GM23248 (cell line): ENCODE measurements at regions not wholly inside any gene's neighbourhood (a gene's known extent, or its start where the extent isn't known, plus 50 kb on each side); places are given as distances from the start of the nearest gene placed in this dataset.
A peak's percentile ranks its signal among the peaks of the same experiment; 100 is the strongest.

Source experiments
- DNase-seq: peaks from one replicate; pipeline ENCODE4 v3.0.0-alpha.2; 2015
- H2AFZ ChIP-seq: fragments of 200-600 bp; sonication (generic); 2 replicates; pipeline ENCODE4 v1.6.1; 2016; ENCODE audit warnings: antibody characterized with exemption
- H3F3A ChIP-seq: fragments of 200-600 bp; sonication (generic); 2 replicates; pipeline ENCODE4 v1.6.1; 2016; ENCODE audit warnings: mild to moderate bottlenecking, antibody characterized with exemption, mixed run types; ENCODE audit not compliant: insufficient read depth
- H3K27ac ChIP-seq: fragments of 200-600 bp; sonication (generic); 2 replicates; pipeline ENCODE4 v1.5.1; 2016; ENCODE audit warnings: mild to moderate bottlenecking
- H3K27me3 ChIP-seq: fragments of 200-600 bp; sonication (generic); replicated peaks from 2 replicates; pipeline ENCODE4 v1.6.1; 2016; ENCODE audit warnings: mild to moderate bottlenecking; ENCODE audit not compliant: insufficient read depth
- H3K36me3 ChIP-seq: fragments of 200-600 bp; sonication (generic); 2 replicates; pipeline ENCODE4 v1.6.1; 2016; ENCODE audit warnings: low read depth, mild to moderate bottlenecking
- H3K4me1 ChIP-seq: fragments of 200-600 bp; sonication (generic); 2 replicates; pipeline ENCODE4 v1.6.1; 2016; ENCODE audit warnings: mild to moderate bottlenecking; ENCODE audit not compliant: insufficient read depth
- H3K4me2 ChIP-seq: fragments of 200-600 bp; sonication (generic); one replicate; pipeline ENCODE4 v1.6.1; 2016; ENCODE audit warnings: mild to moderate bottlenecking; ENCODE audit not compliant: unreplicated experiment
- H3K4me3 ChIP-seq: fragments of 200-600 bp; sonication (generic); 2 replicates; pipeline ENCODE4 v1.5.1; 2016; ENCODE audit warnings: mild to moderate bottlenecking
- H3K79me2 ChIP-seq: fragments of 200-600 bp; sonication (generic); 2 replicates; pipeline ENCODE4 v1.6.1; 2016; ENCODE audit warnings: mild to moderate bottlenecking; ENCODE audit not compliant: insufficient read depth
- H3K9ac ChIP-seq: fragments of 200-600 bp; sonication (generic); 2 replicates; pipeline ENCODE4 v1.6.1; 2016; ENCODE audit warnings: mild to moderate bottlenecking
- H3K9me2 ChIP-seq: fragments of 200-600 bp; sonication (generic); 2 replicates; pipeline ENCODE4 v1.6.1; 2016; ENCODE audit warnings: mixed run types, mild to moderate bottlenecking, moderate library complexity; ENCODE audit not compliant: insufficient read depth
- H3K9me3 ChIP-seq: fragments of 200-600 bp; sonication (generic); one replicate; pipeline ENCODE4 v1.6.1; 2017; ENCODE audit warnings: low read depth
- H4K20me1 ChIP-seq: fragments of 200-600 bp; sonication (generic); 2 replicates; pipeline ENCODE4 v1.6.0; 2016; ENCODE audit not compliant: insufficient read depth
- EZH2 ChIP-seq: fragments of 200-600 bp; sonication (generic); IDR thresholded peaks from 2 replicates; pipeline ENCODE4 v1.6.1; 2018; ENCODE audit warnings: antibody characterized with exemption, mild to moderate bottlenecking; ENCODE audit not compliant: insufficient read depth, poor library complexity, severe bottlenecking
- EZH2phosphoT487 ChIP-seq: fragments of 200-600 bp; sonication (generic); IDR thresholded peaks from 2 replicates; pipeline ENCODE4 v1.6.1; 2018; ENCODE audit warnings: antibody characterized with exemption, moderate library complexity, mild to moderate bottlenecking, low read depth; ENCODE audit not compliant: insufficient read depth
- WGBS, 2 experiments: methylation state at CpG; one replicate each; pipeline ENCODE4 v1.1.6; 2015 to 2017; ENCODE audit warnings: low lambda C conversion rate in 2 of 2, low coverage in 1 of 2; ENCODE audit errors: missing lambda C conversion rate in 2 of 2; 5-methylcytosine and 5-hydroxymethylcytosine counted together
- in situ Hi-C: fragments of 300-500 bp; cut with MboI; formaldehyde crosslinking; loops from 2 replicates; pipeline ENCODE4 v1.15.0; 2020

DNA sequence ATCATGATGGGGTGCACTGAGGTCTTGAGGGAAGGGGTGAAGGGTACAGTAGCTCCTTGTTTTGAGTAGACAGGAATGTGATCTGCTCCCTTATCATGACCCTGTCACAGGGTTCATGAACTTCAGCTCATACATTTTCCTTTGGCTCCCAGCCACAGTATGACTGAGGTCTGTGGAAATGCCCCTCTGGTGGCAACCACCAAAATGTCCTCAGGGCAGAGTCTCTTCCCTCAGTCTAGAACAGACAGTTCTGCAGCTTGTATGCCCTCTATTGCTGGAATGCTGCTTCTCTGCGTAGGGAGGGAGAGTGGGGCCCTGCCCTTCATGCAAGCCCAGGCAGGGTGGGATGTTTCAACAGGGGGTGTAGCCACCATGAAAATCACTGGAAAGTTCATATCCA, 53.8 kb upstream of the SNCAIP start:
- peaks cover 8% of the 10 kb centered on the region for H3F3A ChIP-seq
- H3K9me3 ChIP-seq, result no peaks in the 10 kb centered on the region
- H4K20me1 ChIP-seq, result no peaks in the 10 kb centered on the region
- no peaks in the 10 kb centered on the region for H3K79me2 ChIP-seq
- H2AFZ ChIP-seq, result no peak overlapping the region
- no peaks in the 10 kb centered on the region for H3K27me3 ChIP-seq
- H3K9ac ChIP-seq, result no peak overlapping the region
- no peak overlapping the region for H3K4me3 ChIP-seq
- no peaks in the 10 kb centered on the region for H3K9me2 ChIP-seq
- no peak overlapping the region for H3K27ac ChIP-seq
- in situ Hi-C loops, result no loop called here
- H3K4me2 ChIP-seq, result no peak overlapping the region
- H3K36me3 ChIP-seq, result no peaks in the 10 kb centered on the region
- DNase-seq, result no peak
- TF ChIP-seq EZH2phosphoT487, result no peak
- no peak for TF ChIP-seq EZH2
- peaks cover 36% of the 10 kb centered on the region for H3K4me1 ChIP-seq
- WGBS, 2 experiments, result 59 to 79% methylated on average over 1 of the region's 1 CpG

DNA sequence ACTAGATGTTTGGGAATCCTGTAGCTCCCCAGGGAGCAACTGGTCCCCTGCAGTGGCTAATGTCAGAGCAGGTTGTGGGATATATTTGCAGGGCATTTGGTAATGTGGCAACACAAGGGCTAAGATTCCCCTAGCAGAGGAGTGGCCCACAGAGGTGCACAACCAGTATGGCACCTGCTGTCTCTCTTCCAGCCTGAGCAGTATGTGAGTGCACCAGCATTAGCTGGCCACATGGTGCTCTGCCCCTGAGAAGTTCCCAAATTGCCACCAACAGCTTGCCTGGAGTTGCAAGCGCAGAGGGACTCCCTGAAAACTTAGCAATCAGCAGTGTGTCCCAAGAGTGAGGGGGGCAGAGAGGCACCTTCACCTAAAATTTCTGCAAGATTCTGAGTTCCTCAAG, 53.2 kb upstream of the SNCAIP start:
- 100% methylated on average over 1 of the region's 1 CpG for WGBS, 2 experiments
- Histone ChIP-seq H3K36me3 (no peaks in the 10 kb centered on the region), H3K27ac (no peak overlapping the region), H3K4me1 (peaks cover 42% of the 10 kb centered on the region), H3K9me2 (no peaks in the 10 kb centered on the region), H3K9ac (no peak overlapping the region), H3K9me3 (no peaks in the 10 kb centered on the region), H4K20me1 (no peaks in the 10 kb centered on the region), H3K4me3 (no peak overlapping the region), H3K4me2 (no peak overlapping the region), H3K79me2 (no peaks in the 10 kb centered on the region), H3F3A (peaks cover 14% of the 10 kb centered on the region), H3K27me3 (no peaks in the 10 kb centered on the region), H2AFZ (no peak overlapping the region)
- in situ Hi-C loops, result no loop called here
- DNase-seq, result no peak
- TF ChIP-seq EZH2 (no peak), EZH2phosphoT487 (no peak)

GRCh38 chr5:122259995-122260394, 52.0 kb upstream of the SNCAIP start:
- no peak for TF ChIP-seq EZH2
- TF ChIP-seq EZH2phosphoT487, result no peak
- H3F3A ChIP-seq, result peaks cover 14% of the 10 kb centered on the region
- no peaks in the 10 kb centered on the region for H3K79me2 ChIP-seq
- H3K9me3 ChIP-seq, result no peaks in the 10 kb centered on the region
- no peak overlapping the region for H3K9ac ChIP-seq
- H3K27ac ChIP-seq, result peak overlapping the region; percentile 41
- no peaks in the 10 kb centered on the region for H4K20me1 ChIP-seq
- H3K9me2 ChIP-seq, result no peaks in the 10 kb centered on the region
- in situ Hi-C loops, result no loop called here
- 3 to 9% methylated on average over 3 of the region's 3 CpGs for WGBS, 2 experiments
- no peaks in the 10 kb centered on the region for H3K36me3 ChIP-seq
- H2AFZ ChIP-seq, result no peak overlapping the region
- peaks cover 43% of the 10 kb centered on the region for H3K4me1 ChIP-seq
- no peak overlapping the region for H3K4me2 ChIP-seq
- no peak overlapping the region for H3K4me3 ChIP-seq
- H3K27me3 ChIP-seq, result no peaks in the 10 kb centered on the region
- peak; percentile 95 for DNase-seq

- peak; percentile 79 for DNase-seq
- in situ Hi-C loops, result no loop called here
- no peak for TF ChIP-seq EZH2
- no peak for TF ChIP-seq EZH2phosphoT487
- Histone ChIP-seq H3K9me2 (no peaks in the 10 kb centered on the region), H4K20me1 (no peaks in the 10 kb centered on the region), H3K36me3 (no peaks in the 10 kb centered on the region), H3F3A (peaks cover 14% of the 10 kb centered on the region), H3K4me3 (no peak overlapping the region), H3K4me1 (peaks cover 43% of the 10 kb centered on the region), H3K27me3 (no peaks in the 10 kb centered on the region), H2AFZ (peak overlapping the region; percentile 14; the same call in 1 of the 2 replicates), H3K27ac (peak overlapping the region; percentile 25; the same call in 1 of the 2 replicates), H3K9ac (no peak overlapping the region), H3K4me2 (peak overlapping the region; percentile 45), H3K79me2 (no peaks in the 10 kb centered on the region), H3K9me3 (no peaks in the 10 kb centered on the region)
- WGBS, 2 experiments, result 0% methylated on average over 1 of the region's 1 CpG
These were observed 49.9 kb upstream of the SNCAIP start for GRCh38 chr5:122262103-122262502.
